Activated CD8-positive, alpha-beta T cell treated with anti-CD3 and anti-CD28 coated beads for 36 hours (primary cell): ENCODE measurements at regions not wholly inside any gene's neighbourhood (a gene's known extent, or its start where the extent isn't known, plus 50 kb on each side); places are given as distances from the start of the nearest gene placed in this dataset.
"Not testable (repeated sequence)": the region's sequence is repeated elsewhere in the genome, so short reads cannot be mapped to it uniquely, and the experiment has no call there.

Experiments used
- ATAC-seq: fragments of 200-7000 bp; cut with Tn5 transposase; one replicate; pipeline ENCODE4 v1.10.0; 2021; ENCODE audit warnings: mild to moderate bottlenecking, moderate library complexity
- CTCF ChIA-PET: fragments of 350-600 bp; sonication (Branson Sonifier 250); formaldehyde crosslinking; loops from one replicate; lab custom pipeline; 2021; ENCODE audit warnings: antibody characterized with exemption; lab: Charles Lee
- POLR2A ChIA-PET: fragments of 350-600 bp; sonication (Branson Sonifier 250); formaldehyde crosslinking; loops from one replicate; lab custom pipeline; 2021; ENCODE audit warnings: antibody characterized with exemption; lab: Charles Lee
- DNase-seq: peaks from one replicate; pipeline ENCODE4 v3.0.0-alpha.2; 2020
- H3K27ac Mint-ChIP-seq: one replicate; pipeline ENCODE4 v1.8.0; 2021; ENCODE audit warnings: mild to moderate bottlenecking, mixed read lengths
- H3K27me3 Mint-ChIP-seq: one replicate; pipeline ENCODE4 v1.8.0; 2021; ENCODE audit warnings: mixed read lengths
- H3K36me3 Mint-ChIP-seq: one replicate; pipeline ENCODE4 v1.8.0; 2021; ENCODE audit warnings: low read depth, mixed read lengths
- H3K4me1 Mint-ChIP-seq: one replicate; pipeline ENCODE4 v1.8.0; 2021; ENCODE audit warnings: low read depth, mixed read lengths
- H3K4me3 Mint-ChIP-seq: one replicate; pipeline ENCODE4 v1.8.0; 2021; ENCODE audit warnings: mild to moderate bottlenecking, moderate library complexity, mixed read lengths
- H3K9me3 Mint-ChIP-seq: one replicate; pipeline ENCODE4 v1.8.0; 2021; ENCODE audit warnings: mixed read lengths
- CTCF ChIP-seq: fragments of 200-600 bp; IDR thresholded peaks from one replicate; pipeline ENCODE4 v1.8.0; 2022; ENCODE audit warnings: antibody characterized with exemption, mild to moderate bottlenecking
- intact Hi-C: fragments of 100-400 bp; cut with micrococcal nuclease; formaldehyde crosslinking; loops from one replicate; pipeline ENCODE4 v1.10.0; 2022

DNA sequence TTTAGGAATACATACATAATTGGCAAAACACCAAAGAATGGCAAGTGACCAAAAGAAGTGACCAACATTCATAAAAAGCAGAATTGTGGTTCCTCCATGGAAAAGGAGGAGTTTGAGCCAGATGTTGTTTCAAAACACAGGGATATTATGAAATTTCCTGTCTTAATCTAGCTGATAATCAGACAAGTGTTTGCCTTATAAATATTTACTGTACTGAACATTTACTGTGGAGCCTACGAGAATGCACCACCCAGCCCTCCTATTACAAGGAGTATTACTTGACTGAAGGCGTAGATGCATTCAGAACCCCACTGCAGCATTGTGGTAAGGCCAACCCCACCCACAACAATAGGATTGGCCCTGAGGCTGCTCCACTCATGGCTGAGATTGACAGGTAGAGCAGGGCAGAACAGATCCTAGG, 118.9 kb downstream of the AKR1D1 start:
- CTCF ChIA-PET: no interaction called here
- POLR2A ChIA-PET: no interaction called here
- Mint-ChIP-seq H3K27me3 (no peaks in the 10 kb centered on the region), H3K36me3 (no peaks in the 10 kb centered on the region), H3K4me3 (no peak overlapping the region), H3K9me3 (no peaks in the 10 kb centered on the region), H3K4me1 (no peaks in the 10 kb centered on the region), H3K27ac (no peak overlapping the region)
- DNase-seq (no peak), ATAC-seq (no peak)
- intact Hi-C loops: no loop called here
- no peak for TF ChIP-seq CTCF

DNA sequence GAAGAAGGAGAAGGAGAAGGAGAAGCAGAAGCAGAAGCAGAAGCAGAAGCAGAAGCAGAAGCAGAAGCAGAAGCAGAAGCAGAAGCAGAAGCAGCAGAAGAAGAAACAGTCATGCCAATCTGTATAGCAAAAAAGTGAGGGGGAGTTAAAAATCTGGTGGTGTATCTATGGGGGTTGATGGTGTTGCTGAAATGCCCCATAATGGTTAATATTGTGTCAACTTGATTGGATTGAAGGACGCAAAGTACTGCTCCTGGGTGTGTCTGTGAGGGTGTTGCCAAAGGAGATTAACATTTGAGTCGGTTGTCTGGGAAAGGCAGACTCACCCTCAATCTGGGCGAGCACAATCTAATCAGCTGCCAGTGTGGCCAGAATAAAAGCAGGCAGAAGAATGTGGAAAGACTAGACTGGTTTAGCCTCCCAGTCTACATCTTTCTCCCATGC, 120.3 kb downstream of the AKR1D1 start:
- H3K27ac Mint-ChIP-seq, H3K9me3 Mint-ChIP-seq, H3K4me1 Mint-ChIP-seq, H3K27me3 Mint-ChIP-seq, DNase-seq, intact Hi-C loops, H3K36me3 Mint-ChIP-seq, H3K4me3 Mint-ChIP-seq, CTCF ChIA-PET, POLR2A ChIA-PET, ATAC-seq: not testable (repeated sequence)

- ATAC-seq (no peak), DNase-seq (no peak)
- Mint-ChIP-seq H3K36me3 (no peaks in the 10 kb centered on the region), H3K4me3 (no peak overlapping the region), H3K4me1 (no peaks in the 10 kb centered on the region), H3K27me3 (no peaks in the 10 kb centered on the region), H3K27ac (no peak overlapping the region), H3K9me3 (no peaks in the 10 kb centered on the region)
- CTCF ChIA-PET: no interaction called here
- intact Hi-C loops: no loop called here
- POLR2A ChIA-PET: no interaction called here
- TF ChIP-seq CTCF: no peak
These were observed 121.0 kb downstream of the AKR1D1 start for GRCh38 chr7:138196971-138197896.

DNA sequence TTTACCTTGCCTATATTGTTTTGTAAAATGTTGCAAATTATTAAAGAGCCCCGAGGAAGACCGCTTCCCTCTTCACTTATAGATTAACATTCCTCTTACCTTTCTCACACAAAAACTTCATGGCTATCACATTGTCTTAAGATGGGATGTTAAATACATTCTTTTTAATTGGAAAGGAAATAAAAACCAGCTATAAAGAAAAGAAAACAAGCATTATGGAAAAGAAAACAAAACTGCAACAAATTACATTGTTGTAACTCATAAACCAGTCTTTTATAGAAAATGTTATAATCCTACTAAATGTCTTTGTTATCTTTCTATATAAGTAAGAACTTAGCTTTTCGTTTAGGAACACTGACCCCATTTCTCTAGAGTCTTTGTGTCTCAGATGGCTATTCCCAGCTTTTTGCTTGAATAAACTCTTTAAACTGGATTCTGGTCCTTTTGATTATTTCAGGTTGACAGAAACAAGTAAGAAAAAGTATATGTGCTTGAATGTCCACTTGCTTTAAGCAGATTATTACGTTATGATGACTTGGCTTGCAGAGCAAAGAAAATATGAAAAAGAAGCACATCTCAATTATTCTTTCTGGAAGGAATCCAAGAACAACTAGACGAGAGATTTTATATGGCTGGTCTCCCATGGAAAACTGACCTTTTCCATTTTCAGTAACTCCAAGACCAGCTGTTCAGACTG, 128.2 kb downstream of the AKR1D1 start:
- Mint-ChIP-seq H3K36me3 (no peaks in the 10 kb centered on the region), H3K9me3 (no peaks in the 10 kb centered on the region), H3K4me3 (no peak overlapping the region), H3K4me1 (no peaks in the 10 kb centered on the region), H3K27ac (no peak overlapping the region), H3K27me3 (peaks cover 2% of the 10 kb centered on the region)
- ChIA-PET CTCF (no interaction called here), POLR2A (no interaction called here)
- TF ChIP-seq CTCF: no peak
- intact Hi-C loops: no loop called here
- DNase-seq: no peak
- ATAC-seq: no peak

GRCh38 chr7:138204982-138205298, 128.7 kb downstream of the AKR1D1 start:
- CTCF ChIA-PET: no interaction called here
- peaks cover 2% of the 10 kb centered on the region for H3K27me3 Mint-ChIP-seq
- H3K36me3 Mint-ChIP-seq: no peaks in the 10 kb centered on the region
- DNase-seq (no peak), ATAC-seq (no peak)
- intact Hi-C loops: no loop called here
- no peak for TF ChIP-seq CTCF
- no peak overlapping the region for H3K27ac Mint-ChIP-seq
- POLR2A ChIA-PET: no interaction called here
- no peak overlapping the region for H3K4me3 Mint-ChIP-seq
- H3K9me3 Mint-ChIP-seq: no peaks in the 10 kb centered on the region
- no peaks in the 10 kb centered on the region for H3K4me1 Mint-ChIP-seq
